Muscle of arm (tissue), 1 donor: ENCODE measurements at regions not wholly inside any gene's neighbourhood (a gene's known extent, or its start where the extent isn't known, plus 50 kb on each side); places are given as distances from the start of the nearest gene placed in this dataset.
"Not testable (repeated sequence)": the region's sequence is repeated elsewhere in the genome, so short reads cannot be mapped to it uniquely, and the experiment has no call there.

Experiments
- DNase-seq: peaks from one replicate; pipeline ENCODE4 v3.0.0-alpha.2; 2013

GRCh38 chr6:15904651-15905376 lies 224.1 kb upstream of the MYLIP start:
- DNase-seq = no peak

GRCh38 chr6:15901141-15902115 lies 227.5 kb upstream of the MYLIP start:
- DNase-seq = no peak

GRCh38 chr6:15898693-15899092 lies 230.2 kb upstream of the MYLIP start:
- no peak for DNase-seq

GRCh38 chr6:15897063-15897876 lies 231.6 kb upstream of the MYLIP start:
- DNase-seq = peak; percentile 38

GRCh38 chr6:15894973-15895725 lies 232.3 kb upstream of the DTNBP1 start:
- no peak for DNase-seq

GRCh38 chr6:15893556-15894253 lies 230.9 kb upstream of the DTNBP1 start:
- DNase-seq = no peak

GRCh38 chr6:15892369-15892768 lies 229.5 kb upstream of the DTNBP1 start:
- DNase-seq = no peak

GRCh38 chr6:15888798-15889772 lies 226.3 kb upstream of the DTNBP1 start:
- DNase-seq = no peak

GRCh38 chr6:15887491-15888461 lies 224.9 kb upstream of the DTNBP1 start:
- DNase-seq = no peak

- no peak for DNase-seq
These were observed 222.8 kb upstream of the DTNBP1 start for GRCh38 chr6:15885624-15886023.

GRCh38 chr6:15883593-15883992 lies 220.8 kb upstream of the DTNBP1 start:
- not testable (repeated sequence) for DNase-seq

GRCh38 chr6:15882915-15883314 lies 220.1 kb upstream of the DTNBP1 start:
- DNase-seq = no peak

- no peak for DNase-seq
These were observed 219.5 kb upstream of the DTNBP1 start for GRCh38 chr6:15882345-15882744.

GRCh38 chr6:15881150-15881549 lies 218.3 kb upstream of the DTNBP1 start:
- no peak for DNase-seq

GRCh38 chr6:15880262-15880973 lies 217.6 kb upstream of the DTNBP1 start:
- no peak for DNase-seq

GRCh38 chr6:15879371-15880261 lies 216.8 kb upstream of the DTNBP1 start:
- DNase-seq = no peak
